GM20000 (cell line): ENCODE measurements at regions not wholly inside any gene's neighbourhood (a gene's known extent, or its start where the extent isn't known, plus 50 kb on each side); places are given as distances from the start of the nearest gene placed in this dataset.

ENCODE experiments used
- DNase-seq: peaks from one replicate; pipeline ENCODE4 v3.0.0; 2012; ENCODE audit warnings: low spot score
- CTCF ChIP-seq: IDR thresholded peaks from 2 replicates; pipeline ENCODE4 v1.5.1; 2012; ENCODE audit warnings: mild to moderate bottlenecking, control low read depth; ENCODE audit errors: extremely low read depth, missing control alignments

- TF ChIP-seq CTCF = no peak
- DNase-seq = no peak
Observed at GRCh38 chr19:29321116-29321515, 108.2 kb upstream of the UQCRFS1 start.

- no peak for TF ChIP-seq CTCF
- DNase-seq = no peak
Observed at GRCh38 chr19:29323021-29323430, 110.1 kb upstream of the UQCRFS1 start.

- no peak for DNase-seq
- no peak for TF ChIP-seq CTCF
Observed at GRCh38 chr19:29323440-29324290, 110.7 kb upstream of the UQCRFS1 start.

GRCh38 chr19:29324291-29324680, 111.3 kb upstream of the UQCRFS1 start:
- TF ChIP-seq CTCF = no peak
- no peak for DNase-seq

- TF ChIP-seq CTCF = no peak
- DNase-seq = no peak
Observed at GRCh38 chr19:29324717-29325116, 111.8 kb upstream of the UQCRFS1 start.

- no peak for DNase-seq
Observed at GRCh38 chr19:29325241-29325975, 112.5 kb upstream of the UQCRFS1 start.

More at GRCh38 chr19:29325241-29325975, 112.5 kb upstream of the UQCRFS1 start:
- TF ChIP-seq CTCF = no peak
